ENCODE measurements at regions not wholly inside any gene's neighbourhood (a gene's known extent, or its start where the extent isn't known, plus 50 kb on each side); places are given as distances from the start of the nearest gene placed in this dataset.

GRCh38 chr17:74089380-74089779 lies 114.1 kb upstream of the RPL38 start (continued):
- TF ChIP-seq CHD2 (IDR thresholded peaks at IDR 0.05; ENCODE audit: low read length) (no peak), RAD21 (IDR thresholded peaks at IDR 0.05 in 1 of 2, conservative IDR thresholded peaks at IDR 0.05 in 1 of 2; ENCODE audit: low read depth in 2 of 2, low read length in 2 of 2) (no peak), JUN (IDR thresholded peaks at IDR 0.05; ENCODE audit: low read depth, low read length) (no peak), YY1 (IDR thresholded peaks at IDR 0.05; ENCODE audit: low read depth, low read length) (no peak), RBBP5 (IDR thresholded peaks at IDR 0.05; ENCODE audit: borderline replicate concordance, low read depth, low read length) (no peak), JUND (IDR thresholded peaks at IDR 0.05; ENCODE audit: low read length) (no peak)
